ENCODE measurements at regions not wholly inside any gene's neighbourhood (a gene's known extent, or its start where the extent isn't known, plus 50 kb on each side); places are given as distances from the start of the nearest gene placed in this dataset.
"Not testable (repeated sequence)": the region's sequence is repeated elsewhere in the genome, so short reads cannot be mapped to it uniquely, and the experiment has no call there.

DNA sequence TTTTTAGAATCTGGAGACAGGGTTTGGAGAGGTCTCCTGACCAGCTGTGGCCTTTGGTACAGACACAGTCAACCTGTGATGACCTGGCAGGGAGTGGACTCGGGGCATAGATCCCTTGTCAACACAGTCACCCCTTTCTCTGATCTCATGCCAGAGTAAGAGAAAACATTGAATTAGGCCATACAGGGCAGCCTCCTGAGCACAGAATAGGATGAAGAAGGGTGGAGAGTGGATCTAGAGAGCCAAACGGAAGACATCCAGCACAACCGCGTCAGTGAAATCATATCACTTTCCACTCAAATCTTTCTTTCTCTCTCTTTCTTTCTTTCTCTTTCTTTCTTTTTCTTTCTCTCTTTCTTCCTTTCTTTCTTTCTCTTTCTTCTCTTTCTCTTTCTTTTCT, 145.9 kb upstream of the TBX3 start:
- no peaks in the 10 kb centered on the region for H3K9me3 ChIP-seq (ENCODE audit: control insufficient read depth in 1 of 2, insufficient read depth in 1 of 2, low read depth in 1 of 2, low read length in 2 of 2)
- TF ChIP-seq, protein P1, sequence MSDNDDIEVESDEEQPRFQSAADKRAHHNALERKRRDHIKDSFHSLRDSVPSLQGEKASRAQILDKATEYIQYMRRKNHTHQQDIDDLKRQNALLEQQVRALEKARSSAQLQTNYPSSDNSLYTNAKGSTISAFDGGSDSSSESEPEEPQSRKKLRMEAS (IDR thresholded peaks at IDR 0.05): no peak
- no peak for TF ChIP-seq EZH2 (IDR thresholded peaks at IDR 0.05)
- no peak for TF ChIP-seq CBX3 (IDR thresholded peaks at IDR 0.05; ENCODE audit: low read depth)
- no peak for TF ChIP-seq EGR1 (IDR thresholded peaks at IDR 0.05; ENCODE audit: low read depth)
- no peak for TF ChIP-seq RAD21 (IDR thresholded peaks at IDR 0.05; ENCODE audit: low read depth)
- TF ChIP-seq ZNF274 (IDR thresholded peaks at IDR 0.05; ENCODE audit: low read depth, low read length): no peak
- TF ChIP-seq SRF (IDR thresholded peaks at IDR 0.05; ENCODE audit: low read depth): no peak
- TF ChIP-seq, protein P2, sequence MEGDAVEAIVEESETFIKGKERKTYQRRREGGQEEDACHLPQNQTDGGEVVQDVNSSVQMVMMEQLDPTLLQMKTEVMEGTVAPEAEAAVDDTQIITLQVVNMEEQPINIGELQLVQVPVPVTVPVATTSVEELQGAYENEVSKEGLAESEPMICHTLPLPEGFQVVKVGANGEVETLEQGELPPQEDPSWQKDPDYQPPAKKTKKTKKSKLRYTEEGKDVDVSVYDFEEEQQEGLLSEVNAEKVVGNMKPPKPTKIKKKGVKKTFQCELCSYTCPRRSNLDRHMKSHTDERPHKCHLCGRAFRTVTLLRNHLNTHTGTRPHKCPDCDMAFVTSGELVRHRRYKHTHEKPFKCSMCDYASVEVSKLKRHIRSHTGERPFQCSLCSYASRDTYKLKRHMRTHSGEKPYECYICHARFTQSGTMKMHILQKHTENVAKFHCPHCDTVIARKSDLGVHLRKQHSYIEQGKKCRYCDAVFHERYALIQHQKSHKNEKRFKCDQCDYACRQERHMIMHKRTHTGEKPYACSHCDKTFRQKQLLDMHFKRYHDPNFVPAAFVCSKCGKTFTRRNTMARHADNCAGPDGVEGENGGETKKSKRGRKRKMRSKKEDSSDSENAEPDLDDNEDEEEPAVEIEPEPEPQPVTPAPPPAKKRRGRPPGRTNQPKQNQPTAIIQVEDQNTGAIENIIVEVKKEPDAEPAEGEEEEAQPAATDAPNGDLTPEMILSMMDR (IDR thresholded peaks at IDR 0.05 in 2 of 3, conservative IDR thresholded peaks at IDR 0.05 in 1 of 3; ENCODE audit: borderline replicate concordance in 1 of 3, insufficient read depth in 1 of 3, low read depth in 2 of 3, low read length in 2 of 3): no peak
- no peak for TF ChIP-seq SIN3A (IDR thresholded peaks at IDR 0.05; ENCODE audit: low read depth)
- TF ChIP-seq EZH2phosphoT487 (IDR thresholded peaks at IDR 0.05; ENCODE audit: borderline replicate concordance): no peak
- no peak for TF ChIP-seq JUND (IDR thresholded peaks at IDR 0.05)
- TF ChIP-seq ELF1 (IDR thresholded peaks at IDR 0.05; ENCODE audit: borderline replicate concordance, low read depth): no peak
- TF ChIP-seq YY1 (IDR thresholded peaks at IDR 0.05; ENCODE audit: extremely low read depth, insufficient replicate concordance, low read depth, low read length): no peak
- no peak for TF ChIP-seq POLR2AphosphoS5 (IDR thresholded peaks at IDR 0.05; ENCODE audit: low read depth, low read length)
- TF ChIP-seq, protein P3, sequence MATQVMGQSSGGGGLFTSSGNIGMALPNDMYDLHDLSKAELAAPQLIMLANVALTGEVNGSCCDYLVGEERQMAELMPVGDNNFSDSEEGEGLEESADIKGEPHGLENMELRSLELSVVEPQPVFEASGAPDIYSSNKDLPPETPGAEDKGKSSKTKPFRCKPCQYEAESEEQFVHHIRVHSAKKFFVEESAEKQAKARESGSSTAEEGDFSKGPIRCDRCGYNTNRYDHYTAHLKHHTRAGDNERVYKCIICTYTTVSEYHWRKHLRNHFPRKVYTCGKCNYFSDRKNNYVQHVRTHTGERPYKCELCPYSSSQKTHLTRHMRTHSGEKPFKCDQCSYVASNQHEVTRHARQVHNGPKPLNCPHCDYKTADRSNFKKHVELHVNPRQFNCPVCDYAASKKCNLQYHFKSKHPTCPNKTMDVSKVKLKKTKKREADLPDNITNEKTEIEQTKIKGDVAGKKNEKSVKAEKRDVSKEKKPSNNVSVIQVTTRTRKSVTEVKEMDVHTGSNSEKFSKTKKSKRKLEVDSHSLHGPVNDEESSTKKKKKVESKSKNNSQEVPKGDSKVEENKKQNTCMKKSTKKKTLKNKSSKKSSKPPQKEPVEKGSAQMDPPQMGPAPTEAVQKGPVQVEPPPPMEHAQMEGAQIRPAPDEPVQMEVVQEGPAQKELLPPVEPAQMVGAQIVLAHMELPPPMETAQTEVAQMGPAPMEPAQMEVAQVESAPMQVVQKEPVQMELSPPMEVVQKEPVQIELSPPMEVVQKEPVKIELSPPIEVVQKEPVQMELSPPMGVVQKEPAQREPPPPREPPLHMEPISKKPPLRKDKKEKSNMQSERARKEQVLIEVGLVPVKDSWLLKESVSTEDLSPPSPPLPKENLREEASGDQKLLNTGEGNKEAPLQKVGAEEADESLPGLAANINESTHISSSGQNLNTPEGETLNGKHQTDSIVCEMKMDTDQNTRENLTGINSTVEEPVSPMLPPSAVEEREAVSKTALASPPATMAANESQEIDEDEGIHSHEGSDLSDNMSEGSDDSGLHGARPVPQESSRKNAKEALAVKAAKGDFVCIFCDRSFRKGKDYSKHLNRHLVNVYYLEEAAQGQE (IDR thresholded peaks at IDR 0.05; ENCODE audit: low read depth): no peak
- H3K27ac ChIP-seq (ENCODE audit: low read depth, low read length): no peak overlapping the region
- no TSS peak for BruUV-seq (replicated peaks)
- H3K27me3 ChIP-seq (ENCODE audit: insufficient read depth, low read length): 0 out of 2 replicates have a peak, but pooled peaks cover 12% of the 10 kb centered on the region
- H3K4me3 ChIP-seq (replicated peaks in 1 of 2; ENCODE audit: low read depth in 1 of 2, low read length in 2 of 2): no peak overlapping the region
- no peaks in the 10 kb centered on the region for H3K9me2 ChIP-seq (ENCODE audit: insufficient read depth)
- H2AFZ ChIP-seq (ENCODE audit: low read depth, low read length, poor library complexity, severe bottlenecking): no peak overlapping the region
- ChIA-PET RAD21 (ENCODE audit: low non-redundant PET in 1 of 2, low total read pairs in 2 of 2, uncharacterized antibody in 2 of 2, unreplicated experiment in 2 of 2) (no interaction called here), POLR2A (no interaction called here), CTCF (no interaction called here)
- H3K9ac ChIP-seq (ENCODE audit: low read length): no peak overlapping the region
- DNase-seq (ENCODE audit: low read depth, low spot score) (no peak), ATAC-seq (no peak)
- no peak overlapping the region for H3K4me2 ChIP-seq (ENCODE audit: low read length)
- H3K79me2 ChIP-seq (ENCODE audit: insufficient read depth, low read length): no peaks in the 10 kb centered on the region
- no peaks in the 10 kb centered on the region for H3K36me3 ChIP-seq (ENCODE audit: control insufficient read depth in 1 of 2, insufficient read depth in 2 of 2, low read length in 2 of 2)
- intact Hi-C loops (cut with micrococcal nuclease): no loop called here
- no peaks in the 10 kb centered on the region for H3K4me1 ChIP-seq (ENCODE audit: control insufficient read depth in 1 of 2, insufficient read depth in 2 of 2, low read length in 2 of 2)
- H4K20me1 ChIP-seq (ENCODE audit: insufficient read depth): no peaks in the 10 kb centered on the region

DNA sequence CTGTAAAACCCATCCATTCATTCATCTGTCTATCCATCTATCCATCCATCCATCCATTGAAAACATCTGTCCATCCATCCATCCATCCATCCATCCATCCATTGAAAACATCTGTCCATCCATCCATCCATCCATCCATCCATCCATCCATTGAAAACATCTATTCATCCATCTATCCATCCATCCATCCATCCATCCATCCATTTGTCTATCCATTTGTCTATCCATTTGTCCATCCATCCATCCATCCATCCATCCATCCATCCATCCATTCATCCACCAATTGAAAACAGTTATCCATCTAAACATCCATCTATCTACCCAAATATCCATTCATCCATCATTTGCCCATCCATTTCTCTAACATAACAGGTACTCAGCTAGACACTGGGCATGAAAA, 145.3 kb upstream of the TBX3 start:
- ATAC-seq; H2AFZ ChIP-seq (ENCODE audit: low read depth, low read length, poor library complexity, severe bottlenecking); H3K4me3 ChIP-seq (replicated peaks in 1 of 2; ENCODE audit: low read depth in 1 of 2, low read length in 2 of 2); H3K79me2 ChIP-seq (ENCODE audit: insufficient read depth, low read length); intact Hi-C loops (cut with micrococcal nuclease); H4K20me1 ChIP-seq (ENCODE audit: insufficient read depth); H3K4me2 ChIP-seq (ENCODE audit: low read length); H3K9ac ChIP-seq (ENCODE audit: low read length); BruUV-seq (replicated peaks); POLR2A ChIA-PET; CTCF ChIA-PET; H3K9me2 ChIP-seq (ENCODE audit: insufficient read depth); DNase-seq (ENCODE audit: low read depth, low spot score); H3K27ac ChIP-seq (ENCODE audit: low read depth, low read length); RAD21 ChIA-PET (ENCODE audit: low non-redundant PET in 1 of 2, low total read pairs in 2 of 2, uncharacterized antibody in 2 of 2, unreplicated experiment in 2 of 2); H3K36me3 ChIP-seq (ENCODE audit: control insufficient read depth in 1 of 2, insufficient read depth in 2 of 2, low read length in 2 of 2); H3K9me3 ChIP-seq (ENCODE audit: control insufficient read depth in 1 of 2, insufficient read depth in 1 of 2, low read depth in 1 of 2, low read length in 2 of 2); H3K4me1 ChIP-seq (ENCODE audit: control insufficient read depth in 1 of 2, insufficient read depth in 2 of 2, low read length in 2 of 2): not testable (repeated sequence)
- H3K27me3 ChIP-seq (ENCODE audit: insufficient read depth, low read length): 0 out of 2 replicates have a peak, but pooled peaks cover 17% of the 10 kb centered on the region

Measured in HCT116 (cell line).